HG03139 (cell line): ENCODE measurements at regions not wholly inside any gene's neighbourhood (a gene's known extent, or its start where the extent isn't known, plus 50 kb on each side); places are given as distances from the start of the nearest gene placed in this dataset.

Source experiments
- ATAC-seq: cut with Tn5 transposase; IDR thresholded peaks from one replicate; pipeline ENCODE4 v1.9.1; 2021; ENCODE audit not compliant: unreplicated experiment

DNA sequence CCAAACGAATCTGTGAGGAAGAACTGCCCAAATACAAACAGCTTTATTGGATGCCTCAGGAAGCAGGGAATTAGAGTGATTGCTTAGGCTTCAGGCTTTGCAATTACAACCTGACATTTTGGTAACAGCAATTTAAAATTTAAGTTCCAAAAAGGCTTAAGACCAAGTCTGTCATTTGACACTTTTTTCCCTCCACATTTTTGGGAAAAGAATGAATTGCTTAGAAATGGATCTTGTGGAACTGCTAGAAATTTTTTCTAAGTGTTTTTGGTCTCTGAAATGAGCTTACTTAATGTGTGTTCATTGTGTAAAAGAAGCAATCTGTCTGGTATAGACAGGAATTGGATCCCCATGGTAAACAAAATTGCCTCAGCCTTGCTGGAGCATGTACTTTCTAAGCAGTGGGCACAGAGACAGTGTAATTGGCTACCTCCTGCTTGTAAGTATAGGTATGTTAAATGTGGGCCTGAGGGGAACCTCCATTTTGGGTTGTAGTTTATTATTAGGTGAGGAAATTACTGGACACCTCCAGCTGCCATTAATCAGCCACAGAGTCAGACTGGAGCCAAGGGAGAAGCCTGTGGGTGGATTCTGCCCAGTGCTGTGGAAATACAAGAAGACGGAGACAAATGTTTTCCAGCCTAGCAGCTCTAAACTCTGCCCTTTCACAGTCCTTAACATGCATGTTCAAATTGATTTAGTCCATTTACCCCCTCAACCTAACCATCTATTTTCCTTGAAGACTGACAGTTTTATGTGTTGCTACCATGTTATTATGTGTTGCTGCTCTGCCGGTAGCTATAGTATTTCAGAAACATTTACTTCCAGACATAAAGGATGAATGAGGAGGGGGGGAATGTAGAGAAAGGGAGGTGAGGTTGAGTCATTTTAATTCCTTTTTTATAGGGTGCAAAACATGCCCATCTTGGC, 473.0 kb downstream of the SPRY1 start:
- ATAC-seq: no peak

GRCh38 chr4:123870216-123870876, 473.8 kb downstream of the SPRY1 start:
- no peak for ATAC-seq

DNA sequence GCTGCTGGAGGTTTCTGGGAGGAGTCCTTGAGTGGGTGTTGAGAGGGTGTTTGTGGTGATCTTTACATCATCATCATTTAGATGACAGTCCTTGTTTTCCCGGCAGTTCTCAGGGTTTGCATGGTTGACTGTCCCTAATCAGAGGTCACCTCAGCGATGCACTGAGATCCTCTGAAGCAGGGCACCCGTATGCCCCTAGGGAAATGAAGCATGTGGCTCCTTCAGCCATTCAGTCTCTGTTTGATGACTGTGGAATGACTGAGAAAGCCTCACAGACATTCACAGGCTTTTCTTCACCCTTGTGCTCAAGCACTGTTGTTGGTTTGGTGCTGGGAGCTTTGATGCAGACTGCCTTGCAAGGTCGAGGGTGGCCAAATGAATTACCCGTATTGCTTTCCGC, 474.7 kb downstream of the SPRY1 start:
- no peak for ATAC-seq

GRCh38 chr4:123874063-123874462, 477.5 kb downstream of the SPRY1 start:
- ATAC-seq: no peak

- ATAC-seq: no peak
Measured at GRCh38 chr4:123876143-123876542, 479.5 kb downstream of the SPRY1 start.

GRCh38 chr4:123876671-123877101, 480.1 kb downstream of the SPRY1 start:
- ATAC-seq: no peak

DNA sequence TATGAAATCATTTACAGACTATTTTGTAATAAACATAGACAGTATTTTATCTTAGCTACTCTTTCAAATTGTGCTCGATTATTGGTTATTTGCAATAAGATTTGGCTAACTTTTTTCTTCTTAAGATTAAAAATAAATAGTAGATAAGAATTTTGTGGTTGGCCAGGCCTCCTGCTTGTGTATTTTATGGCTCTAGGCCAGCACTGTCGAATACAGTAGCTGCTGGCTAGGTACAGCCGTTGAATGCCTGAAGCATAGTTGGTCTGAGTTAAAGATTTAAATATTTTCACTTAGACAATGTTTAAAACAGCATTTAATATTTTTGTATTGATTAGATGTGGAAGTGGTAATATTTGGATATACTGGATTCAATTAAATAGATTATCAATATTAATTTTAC, 481.0 kb downstream of the SPRY1 start:
- ATAC-seq: no peak

- ATAC-seq: no peak
Measured at GRCh38 chr4:123878976-123879375, 482.4 kb downstream of the SPRY1 start.

- ATAC-seq: no peak
Measured at GRCh38 chr4:123880631-123881030, 484.0 kb downstream of the SPRY1 start.

- ATAC-seq: no peak
Measured at GRCh38 chr4:123884922-123885321, 488.3 kb downstream of the SPRY1 start.

GRCh38 chr4:123889507-123889906, 492.9 kb downstream of the SPRY1 start:
- no peak for ATAC-seq

DNA sequence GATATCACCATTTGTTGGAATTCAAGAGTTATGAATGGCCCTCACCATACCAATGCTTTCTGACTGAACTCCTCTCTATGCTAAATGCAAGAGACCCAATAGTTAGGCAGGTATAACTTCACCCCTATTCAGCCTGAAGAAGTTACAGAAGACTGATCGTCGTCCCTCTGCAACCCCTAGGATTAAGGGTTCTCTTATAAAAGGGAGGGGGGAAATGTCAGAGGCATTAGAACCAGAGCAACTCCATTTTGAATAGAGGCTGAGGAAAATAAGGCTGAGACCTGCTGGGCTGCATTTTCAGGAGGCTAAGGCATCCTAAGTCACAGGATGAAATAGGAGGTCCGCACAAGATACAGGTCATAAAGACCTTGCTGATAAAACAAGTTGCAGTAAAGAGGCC, 494.3 kb downstream of the SPRY1 start:
- no peak for ATAC-seq

- ATAC-seq: no peak
Measured at GRCh38 chr4:123891881-123892280, 495.3 kb downstream of the SPRY1 start.

DNA sequence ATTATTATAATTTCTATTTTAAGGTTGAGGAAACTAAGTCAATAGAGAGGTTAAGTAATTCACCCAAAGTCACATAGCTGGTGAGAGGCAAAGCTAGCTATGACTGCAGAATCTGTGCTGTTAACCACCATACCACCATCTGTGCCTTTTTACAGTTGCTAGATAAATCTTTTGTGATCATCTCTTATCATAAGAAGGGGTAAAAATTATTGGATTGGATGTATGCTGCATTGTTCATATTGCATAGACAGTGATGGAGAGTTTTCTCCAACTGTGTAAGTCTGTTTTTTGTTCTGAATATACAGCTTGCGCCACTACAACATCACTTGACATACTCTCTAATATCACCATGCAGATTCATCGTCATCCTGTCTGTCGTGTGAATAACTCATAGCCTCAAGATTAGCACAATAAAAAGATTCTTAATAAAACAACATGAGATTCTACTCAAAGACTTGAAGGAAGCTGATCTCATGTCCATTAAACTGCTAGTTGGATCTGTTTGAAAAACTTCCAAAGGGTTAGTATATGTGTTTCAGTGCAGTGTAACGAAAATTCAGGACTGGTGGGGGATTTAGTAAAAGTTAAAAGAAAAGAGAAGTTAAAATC, 495.9 kb downstream of the SPRY1 start:
- no peak for ATAC-seq

GRCh38 chr4:123893011-123893981, 496.7 kb downstream of the SPRY1 start:
- ATAC-seq: no peak

- ATAC-seq: no peak
Measured at GRCh38 chr4:123896446-123897071, 500.0 kb downstream of the SPRY1 start.

DNA sequence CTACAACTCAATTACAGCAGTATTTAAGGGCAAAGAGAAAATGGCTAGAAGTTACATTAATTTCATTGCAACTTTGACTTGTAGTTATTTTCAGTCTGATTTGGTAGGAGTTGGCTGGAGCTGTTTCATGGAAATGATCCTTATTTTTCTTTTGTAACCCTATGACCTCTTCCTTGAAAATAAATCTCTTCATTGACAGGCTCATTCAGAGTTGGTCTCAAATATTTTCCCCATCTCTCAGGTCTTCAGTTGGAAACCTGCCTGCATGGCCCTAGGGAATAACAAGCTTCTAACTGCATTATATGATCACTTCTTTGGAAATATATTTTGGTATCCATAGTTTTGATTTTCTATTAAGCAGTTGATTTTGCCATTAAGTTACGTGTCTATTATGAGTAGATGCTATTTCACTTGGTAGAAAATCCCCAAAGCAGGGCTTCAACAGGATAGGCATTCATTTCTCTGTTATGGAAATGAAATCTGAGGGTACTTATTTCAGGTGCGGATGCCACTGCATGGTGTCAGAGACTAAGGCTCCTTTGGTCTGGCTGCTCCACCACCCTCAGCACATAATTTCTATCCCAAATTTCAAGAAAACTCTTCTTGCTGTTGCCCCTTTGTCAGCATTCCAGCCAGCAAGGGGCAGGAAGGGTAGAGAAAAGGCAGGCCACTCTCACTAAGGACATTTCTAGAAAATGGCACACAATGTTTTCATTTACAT, 502.5 kb downstream of the SPRY1 start:
- ATAC-seq: no peak

DNA sequence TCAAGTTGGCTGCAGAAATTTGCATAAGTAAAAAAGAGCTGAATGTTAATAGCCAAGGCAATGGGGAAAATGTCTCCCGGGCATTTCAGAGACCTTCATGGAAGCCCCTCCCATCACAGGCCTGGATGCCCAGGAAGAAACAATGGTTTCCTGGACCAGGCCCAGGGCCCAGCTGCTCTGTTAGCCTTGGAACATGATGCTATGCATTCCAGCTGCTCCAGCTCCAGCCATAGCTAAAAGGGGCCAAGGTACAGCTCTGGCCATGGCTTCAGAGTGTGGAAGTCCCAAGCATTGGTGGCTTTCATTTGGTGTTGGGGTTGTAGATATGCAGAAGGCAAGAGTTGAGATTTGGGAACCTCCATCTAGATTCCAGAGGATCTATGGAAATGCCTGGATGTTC, 508.3 kb downstream of the SPRY1 start:
- ATAC-seq: no peak

GRCh38 chr4:123913598-123913997, 517.0 kb downstream of the SPRY1 start:
- no peak for ATAC-seq

DNA sequence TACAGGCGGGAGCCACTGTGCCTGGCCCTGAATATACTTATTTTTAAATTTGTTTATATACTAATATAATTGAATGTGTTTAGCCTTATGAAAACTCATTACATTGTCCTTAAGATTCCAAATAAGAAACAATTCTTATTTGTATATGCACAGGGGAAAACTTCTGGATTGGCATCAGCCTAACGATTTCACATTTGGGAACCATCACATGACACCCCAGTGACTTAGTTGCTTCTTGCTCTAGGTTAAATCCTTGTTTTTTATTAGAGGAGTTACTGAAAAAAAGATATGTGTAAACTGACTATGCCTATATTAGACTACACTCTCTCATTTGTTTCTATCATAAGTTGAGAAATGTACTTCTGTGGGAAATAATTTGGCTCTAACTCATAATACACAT, 520.2 kb downstream of the SPRY1 start:
- no peak for ATAC-seq
